SK-N-DZ (cell line): ENCODE measurements at regions not wholly inside any gene's neighbourhood (a gene's known extent, or its start where the extent isn't known, plus 50 kb on each side); places are given as distances from the start of the nearest gene placed in this dataset.
"Not testable (repeated sequence)": the region's sequence is repeated elsewhere in the genome, so short reads cannot be mapped to it uniquely, and the experiment has no call there.

Experiments used
- DNase-seq: peaks from one replicate; pipeline ENCODE4 v3.0.0-alpha.2; 2015; ENCODE audit warnings: low spot score

DNA sequence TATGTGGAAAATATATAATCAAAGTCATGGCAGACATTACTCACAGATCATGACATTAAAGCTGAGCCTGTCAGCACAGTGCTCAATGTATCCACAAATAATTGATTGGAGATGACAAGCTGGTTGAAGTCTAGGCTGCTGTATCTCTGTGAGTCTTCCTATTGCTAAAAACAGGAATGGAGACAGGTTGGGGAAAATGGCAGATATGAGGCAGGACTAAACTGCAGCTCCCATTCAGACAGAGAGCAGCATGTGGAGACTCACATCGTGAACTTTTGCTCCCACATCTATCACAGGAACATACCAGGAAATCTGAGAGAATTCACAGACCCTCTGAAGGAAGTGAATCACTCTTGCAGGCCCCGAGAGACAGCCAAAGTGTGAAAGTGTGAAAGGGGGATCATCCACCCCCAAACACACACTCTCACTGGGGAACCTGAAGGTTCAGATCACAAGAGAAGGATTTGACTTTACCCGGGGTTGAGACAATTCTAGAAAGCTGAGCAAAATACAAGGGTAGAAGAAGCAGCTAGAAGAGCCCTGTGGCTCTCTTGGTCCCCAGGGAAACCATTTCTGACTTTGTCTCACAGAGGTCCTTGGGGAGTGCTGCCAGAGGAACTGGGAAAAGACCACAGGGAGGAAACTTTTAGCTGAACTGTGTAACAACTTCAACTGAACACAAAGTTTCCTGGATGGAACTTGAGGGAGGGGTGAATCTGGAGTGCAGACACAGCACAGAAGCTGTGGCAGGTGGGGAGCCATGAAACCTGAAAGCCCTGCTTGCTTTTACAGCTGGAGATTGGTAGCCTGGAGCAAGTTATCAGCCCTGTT lies 173.4 kb downstream of the S1PR1 start:
- DNase-seq = peak; percentile 9

DNA sequence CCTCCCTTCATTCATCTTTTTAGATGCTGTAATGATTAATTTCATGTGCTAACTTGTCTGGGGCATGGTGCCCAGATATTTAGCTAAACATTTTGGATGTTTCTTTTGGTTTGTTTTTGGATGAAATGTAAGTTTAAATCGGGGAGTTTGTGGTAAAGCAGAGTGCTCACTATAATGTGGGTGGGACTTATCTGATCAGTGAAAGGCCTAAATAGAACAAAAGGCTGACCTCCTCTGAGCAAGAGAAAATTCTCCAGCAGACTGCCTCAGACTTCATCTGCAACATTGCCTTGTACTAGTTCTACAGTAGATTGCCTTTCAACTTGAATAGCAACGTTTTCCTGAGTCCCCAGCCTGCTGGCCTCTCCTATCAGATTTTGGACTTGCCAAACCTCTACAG lies 183.6 kb downstream of the S1PR1 start:
- DNase-seq = no peak

DNA sequence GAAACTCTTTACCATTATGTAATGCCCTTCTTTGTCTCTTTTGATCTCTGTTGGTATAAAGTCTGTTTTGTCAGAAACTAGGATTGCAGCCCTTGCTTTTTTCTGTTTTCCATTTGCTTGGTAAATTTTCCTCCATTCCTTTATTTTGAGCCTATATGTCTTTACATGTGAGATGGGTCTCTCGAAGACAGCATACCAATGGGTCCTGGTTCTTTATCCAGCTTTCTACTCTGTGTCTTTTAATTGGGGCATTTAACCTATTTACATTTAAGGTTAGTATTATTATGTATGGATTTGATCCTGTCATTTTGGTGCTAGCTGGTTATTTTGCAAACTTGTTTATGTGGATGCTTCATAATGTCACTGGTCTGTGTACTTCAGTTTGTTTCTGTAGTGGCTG lies 191.3 kb downstream of the S1PR1 start:
- not testable (repeated sequence) for DNase-seq

DNA sequence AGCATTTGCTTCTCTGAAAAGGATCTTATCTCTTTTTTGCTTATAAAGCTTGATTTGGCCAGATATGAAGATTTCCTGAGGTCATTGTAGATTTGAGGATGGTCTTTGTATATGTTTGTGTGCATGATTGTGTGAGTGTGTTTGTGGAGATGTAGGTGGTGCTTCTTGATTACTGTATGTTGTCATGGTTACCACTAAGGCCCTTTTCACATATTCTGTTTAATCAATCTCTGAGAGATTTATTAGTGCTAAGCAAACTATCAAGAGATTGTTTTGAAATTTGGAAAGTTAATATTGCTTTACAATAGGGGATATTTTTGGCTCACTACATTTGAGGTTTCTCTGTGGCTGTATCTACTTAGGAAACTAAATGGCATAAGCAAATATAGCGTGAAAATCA lies 191.7 kb downstream of the S1PR1 start:
- no peak for DNase-seq

DNA sequence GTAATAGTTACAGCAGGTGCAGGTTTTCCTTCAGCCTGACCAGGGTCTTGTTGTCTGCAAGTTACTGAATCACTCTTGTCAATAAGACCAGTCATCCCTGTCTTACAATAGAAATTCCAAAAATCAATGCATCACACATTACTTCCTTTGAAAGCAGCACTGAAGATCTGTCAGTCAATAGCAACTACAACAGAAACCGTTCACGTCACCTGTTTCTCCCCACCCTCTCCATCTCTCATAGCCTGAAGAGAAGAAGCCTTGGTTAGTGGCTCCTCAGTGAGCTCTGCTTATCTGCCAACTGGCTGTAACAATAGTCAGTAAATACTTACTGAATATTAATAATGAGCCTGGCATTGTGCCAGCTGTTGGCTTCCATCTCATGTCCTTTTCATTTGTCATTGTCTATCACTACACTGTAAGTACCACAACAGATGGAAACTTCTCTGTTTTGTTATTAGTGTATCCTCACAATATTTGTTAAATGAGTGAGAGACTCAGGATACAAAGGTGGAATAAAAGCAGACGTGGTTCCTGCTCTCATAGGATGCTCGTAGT lies 195.2 kb downstream of the S1PR1 start:
- DNase-seq = no peak

DNA sequence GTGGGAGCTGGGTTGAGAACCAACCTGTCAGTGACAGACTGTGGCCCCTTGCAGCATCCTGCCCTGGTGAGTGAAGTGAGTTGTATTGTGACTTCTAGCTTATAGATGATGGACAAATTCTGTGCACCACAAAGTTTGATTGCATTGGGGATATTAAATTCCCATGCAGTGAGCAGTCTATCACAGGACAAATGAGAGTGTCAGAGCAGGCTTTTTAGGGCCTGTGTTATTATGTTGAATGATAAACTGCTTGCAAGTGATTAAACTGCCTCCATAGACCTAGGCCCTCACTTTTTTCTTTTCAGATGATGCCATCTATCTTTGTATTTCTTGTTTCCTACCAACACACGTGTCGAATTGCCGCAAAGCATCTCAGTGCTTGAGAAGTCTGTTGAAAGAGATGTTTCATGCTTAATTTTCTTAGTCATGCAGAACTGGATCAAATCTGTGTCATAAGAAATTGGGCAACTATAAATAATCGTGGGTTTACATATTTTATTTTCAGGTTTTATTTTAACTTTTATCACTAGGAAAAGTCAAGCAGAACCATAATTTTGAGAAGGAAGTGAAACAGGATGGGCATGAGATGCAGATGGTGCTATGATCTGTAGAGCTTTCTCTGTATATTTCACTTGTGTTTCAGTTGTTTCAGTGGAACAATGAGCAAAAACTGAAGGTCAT lies 199.2 kb downstream of the S1PR1 start:
- no peak for DNase-seq

DNA sequence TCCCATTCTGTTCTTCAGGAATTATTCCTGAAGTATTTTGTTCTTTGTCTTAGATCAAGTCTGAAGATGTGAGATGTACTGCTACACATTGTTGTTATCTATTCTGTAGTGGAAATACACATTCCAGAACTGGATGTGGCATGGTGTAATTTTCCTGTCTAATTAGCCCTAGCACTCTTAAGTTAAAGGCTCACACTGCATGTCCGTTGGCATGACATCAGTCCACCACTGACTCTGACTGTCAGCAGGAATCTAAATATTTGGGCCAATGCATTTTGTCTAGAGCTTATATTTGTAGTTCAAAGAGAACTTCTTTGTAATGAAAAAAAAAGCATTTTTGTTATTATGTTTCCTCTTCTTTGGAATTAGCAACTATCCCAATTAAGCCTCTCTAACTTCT lies 201.0 kb downstream of the S1PR1 start:
- DNase-seq = no peak

DNA sequence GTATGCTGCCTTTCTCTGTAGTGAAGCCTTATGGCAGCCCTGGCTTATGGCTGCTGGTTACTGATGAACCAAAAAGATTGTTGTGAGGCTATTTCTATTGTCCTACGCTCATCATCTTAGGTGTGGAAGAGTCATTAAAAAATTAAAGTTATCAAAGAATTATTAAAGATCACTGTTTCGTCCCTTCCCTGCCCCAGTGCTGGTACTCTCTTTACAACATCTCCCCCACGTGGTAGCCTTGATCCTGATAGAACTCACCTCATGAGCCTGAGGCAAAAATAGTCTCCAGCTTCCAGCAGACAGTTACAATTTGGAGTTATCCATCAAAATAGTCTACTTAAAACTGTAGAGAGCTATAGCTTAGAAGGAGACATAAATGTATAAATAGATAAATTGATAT lies 201.5 kb downstream of the S1PR1 start:
- no peak for DNase-seq

DNA sequence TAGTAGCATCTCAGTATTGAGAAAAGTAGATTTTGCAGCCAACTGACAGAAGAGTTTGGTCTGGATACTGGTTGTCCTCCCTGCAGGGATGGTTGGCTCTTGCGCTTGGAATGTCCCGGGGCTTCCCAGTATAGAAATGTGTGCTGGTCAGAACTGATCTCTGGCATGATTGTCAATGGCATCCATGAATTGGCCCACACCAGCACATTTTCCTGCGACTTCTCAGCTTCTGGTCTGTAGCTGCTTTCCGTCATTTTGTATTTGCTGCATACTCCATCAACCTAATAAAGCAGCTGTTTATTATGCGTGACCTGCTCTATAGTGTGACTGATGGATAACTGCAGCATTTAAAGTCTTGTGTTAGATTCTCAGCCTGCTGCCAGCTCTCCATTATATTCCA lies 203.7 kb downstream of the S1PR1 start:
- DNase-seq = peak; percentile 77

GRCh38 chr1:101444381-101444780 lies 207.6 kb downstream of the S1PR1 start:
- DNase-seq = no peak

DNA sequence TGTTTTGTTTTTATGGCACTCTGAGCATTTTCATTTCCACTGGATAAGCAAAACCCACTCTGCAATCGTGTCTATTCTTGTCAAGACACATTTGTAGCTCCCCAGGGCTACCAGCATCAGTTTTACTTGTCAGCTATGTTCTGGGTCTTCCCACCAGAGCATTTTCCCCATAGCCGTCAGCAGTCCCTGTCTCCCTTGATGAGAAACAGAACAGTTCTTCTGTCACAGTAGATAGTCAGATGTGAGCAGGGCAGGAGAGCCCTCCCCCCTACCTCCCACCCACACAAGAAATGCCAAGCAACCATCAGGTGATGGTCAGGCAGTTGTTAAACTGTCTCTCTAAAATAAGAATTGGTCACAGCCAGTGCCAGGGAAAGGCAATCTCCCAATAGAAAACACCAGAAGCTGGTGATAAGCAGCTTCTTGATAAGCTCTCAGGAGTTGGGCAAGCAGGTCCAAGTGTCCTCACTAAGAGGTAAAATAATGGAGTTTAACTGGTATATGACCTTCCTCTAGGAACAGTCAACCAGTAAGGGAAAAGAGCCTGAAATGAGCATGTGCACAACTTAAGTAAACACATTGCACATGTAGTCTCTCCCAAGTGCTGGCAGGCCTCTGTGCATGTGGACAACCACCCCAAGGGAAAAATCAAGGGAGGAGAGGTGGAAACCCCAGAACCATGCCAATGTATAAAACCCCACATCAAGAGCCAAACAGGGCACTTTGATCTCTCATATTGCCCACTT lies 208.2 kb downstream of the S1PR1 start:
- peak; percentile 54 for DNase-seq

DNA sequence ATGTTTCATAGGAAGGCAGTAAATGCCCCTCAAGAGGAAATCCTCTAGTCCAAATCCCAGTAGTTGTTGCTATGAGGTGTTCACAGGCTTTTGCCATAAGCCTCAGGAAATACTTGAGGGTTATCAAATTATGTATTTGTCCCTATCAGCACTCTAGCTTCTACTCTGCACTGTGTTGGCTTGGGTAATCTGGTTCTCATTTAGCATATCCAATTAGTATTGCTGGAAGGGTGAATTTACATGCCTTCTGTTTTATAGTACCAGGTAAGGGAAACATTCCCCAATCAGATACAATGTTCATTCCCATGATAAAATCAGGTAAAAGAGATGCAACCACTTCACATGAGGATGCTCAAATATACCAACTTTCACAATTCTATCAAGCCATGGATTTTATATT lies 211.2 kb downstream of the S1PR1 start:
- peak; percentile 8 for DNase-seq

DNA sequence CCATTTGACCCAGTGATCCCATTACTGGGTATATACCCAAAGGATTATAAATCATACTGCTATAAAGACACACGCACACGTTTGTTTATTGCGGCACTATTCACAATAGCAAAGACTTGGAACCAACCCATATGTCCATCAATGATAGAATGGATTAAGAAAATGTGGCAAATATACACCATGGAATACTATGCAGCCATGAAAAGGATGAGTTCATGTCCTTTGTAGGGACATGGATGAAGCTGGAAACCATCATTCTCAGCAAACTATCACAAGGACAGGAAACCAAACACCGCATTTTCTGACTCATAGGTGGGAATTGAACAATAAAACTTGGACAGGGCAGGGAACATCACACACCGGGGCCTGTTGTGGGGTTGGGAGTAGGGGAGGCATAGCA lies 213.9 kb downstream of the S1PR1 start:
- DNase-seq = not testable (repeated sequence)

DNA sequence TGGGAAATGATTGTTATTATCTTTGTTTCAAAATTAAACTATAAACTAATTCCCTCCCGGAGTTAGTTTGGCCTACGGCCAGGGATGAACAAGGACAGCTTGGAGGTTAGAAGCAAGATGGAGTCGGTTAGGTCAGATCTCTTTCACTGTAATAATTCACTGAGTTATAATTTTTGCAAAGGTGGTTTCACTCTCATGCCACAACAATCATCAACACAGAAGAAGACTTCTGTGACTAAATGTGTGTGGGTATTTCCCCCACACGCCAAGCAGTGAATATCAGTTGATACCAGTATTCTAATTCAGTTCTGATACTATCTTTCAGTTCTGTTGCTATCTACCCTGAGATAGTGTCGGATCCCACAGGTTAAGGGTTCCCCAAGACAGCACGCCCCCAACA lies 215.1 kb downstream of the S1PR1 start:
- no peak for DNase-seq

- no peak for DNase-seq
Observed at GRCh38 chr1:101452825-101453224, 216.0 kb downstream of the S1PR1 start.

- no peak for DNase-seq
Observed at GRCh38 chr1:101453844-101454243, 217.0 kb downstream of the S1PR1 start.

DNA sequence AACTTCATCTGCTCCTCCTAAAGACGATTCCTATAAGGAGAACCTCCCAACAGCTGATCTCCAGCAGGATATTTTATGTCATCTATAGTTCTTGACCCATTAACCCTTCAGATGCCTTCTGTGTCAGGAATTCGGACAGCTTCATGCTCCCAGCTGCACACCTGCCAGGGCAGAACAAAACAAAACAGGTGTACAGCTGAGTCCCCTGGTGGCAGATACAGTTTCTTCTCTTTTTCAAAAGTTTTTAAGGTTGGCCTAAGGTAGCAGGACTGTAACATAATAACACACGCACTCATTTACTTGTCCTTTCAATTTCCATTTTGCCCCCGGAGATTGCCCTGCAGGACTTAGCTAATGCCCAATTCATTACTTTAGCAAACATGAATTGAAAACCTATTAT lies 218.3 kb downstream of the S1PR1 start:
- DNase-seq = no peak

DNA sequence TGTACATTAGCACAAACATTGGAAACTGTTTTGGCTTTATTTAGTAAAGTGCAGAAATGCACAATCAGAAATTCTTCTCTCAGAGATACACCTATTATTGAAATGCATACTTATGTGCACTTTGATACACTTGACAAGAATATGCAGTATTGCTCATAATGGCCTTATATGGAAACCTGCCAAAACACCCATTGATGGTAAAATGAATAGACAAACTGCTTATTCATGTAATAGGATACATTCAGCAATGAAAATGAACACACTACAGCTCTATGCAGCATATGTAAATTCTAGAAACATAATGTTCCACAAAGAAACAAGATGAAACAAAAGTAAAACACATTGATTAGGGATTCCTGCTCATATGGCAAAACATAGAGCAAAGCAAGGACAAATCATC lies 223.9 kb downstream of the S1PR1 start:
- DNase-seq = no peak

- no peak for DNase-seq
Observed at GRCh38 chr1:101463195-101463594, 226.4 kb downstream of the S1PR1 start.

DNA sequence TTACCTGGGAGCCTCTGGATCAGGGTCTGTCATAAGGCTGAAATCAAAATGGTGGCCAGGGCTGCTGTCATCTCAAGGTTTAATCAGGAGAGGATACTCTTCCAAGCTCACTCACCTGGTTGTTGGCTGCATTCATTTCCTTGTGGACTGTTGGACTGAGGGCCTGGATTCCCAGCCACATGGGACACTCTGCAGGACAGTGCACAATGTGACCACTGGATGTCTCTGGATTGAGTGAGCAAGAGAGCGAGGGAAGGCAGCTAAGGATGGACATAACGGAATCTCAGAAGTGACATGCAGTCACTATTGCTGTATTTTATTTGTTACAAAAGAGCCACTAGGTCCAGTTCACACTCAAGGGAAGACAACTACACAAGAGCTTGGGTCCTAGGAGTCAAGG lies 229.1 kb downstream of the S1PR1 start:
- no peak for DNase-seq

DNA sequence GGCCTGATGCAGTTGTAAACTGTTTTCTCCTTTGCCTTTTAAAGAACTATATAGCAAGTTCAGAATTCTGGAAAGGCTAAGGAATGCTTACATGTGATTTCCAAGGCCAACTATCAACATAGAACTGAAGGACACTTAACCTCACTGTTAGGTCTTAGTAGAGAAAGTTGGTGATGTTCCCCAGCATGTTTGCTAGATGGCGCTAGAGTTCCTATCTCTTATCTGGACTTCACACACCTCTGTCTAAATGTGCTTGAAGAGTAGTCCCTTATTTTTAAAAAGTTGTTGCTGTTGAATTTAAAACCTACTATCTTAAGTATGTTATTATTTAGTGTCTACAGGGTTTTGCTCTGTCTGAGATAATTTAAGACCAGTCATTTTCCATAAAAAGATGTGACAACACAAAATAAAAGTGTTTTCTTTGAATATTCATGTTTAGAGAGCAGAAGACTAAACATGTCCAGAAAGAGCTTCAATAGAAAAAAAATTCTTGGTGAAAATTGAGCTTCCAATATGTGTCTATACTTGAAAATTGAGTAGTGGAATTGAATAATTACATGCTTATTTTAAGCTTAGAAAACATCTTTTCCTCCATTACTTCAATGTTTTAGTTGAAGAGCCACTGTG lies 237.3 kb downstream of the S1PR1 start:
- DNase-seq = peak; percentile 33

DNA sequence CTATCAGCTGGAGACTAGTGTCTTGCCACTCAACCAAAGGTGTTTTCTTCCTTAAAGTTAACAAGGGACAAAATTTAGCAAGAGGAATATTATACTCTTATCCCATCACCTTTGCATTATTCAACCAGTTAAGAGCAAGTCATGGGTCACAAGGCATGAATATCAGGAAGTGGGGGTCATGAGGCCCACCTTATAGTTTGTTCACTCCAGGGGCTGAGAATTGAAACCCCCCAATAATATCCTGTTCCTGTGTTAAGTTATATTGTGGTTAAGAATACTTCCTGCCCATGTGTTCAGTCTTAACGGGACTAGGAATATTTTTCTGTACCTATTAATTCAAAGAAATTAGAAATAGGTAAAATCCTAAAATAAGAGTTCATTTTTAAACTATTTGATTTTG lies 239.7 kb downstream of the S1PR1 start:
- DNase-seq = no peak
